Breast epithelium (tissue), 4 donors: ENCODE measurements at regions not wholly inside any gene's neighbourhood (a gene's known extent, or its start where the extent isn't known, plus 50 kb on each side); places are given as distances from the start of the nearest gene placed in this dataset.

Experiments
- DNase-seq, 2 donors: peaks; one replicate each; pipeline ENCODE4 v3.0.0-alpha.2; 2019; ENCODE audit warnings: low spot score in 2 of 2
- H3K27ac ChIP-seq, 2 donors: fragments of 200-600 bp; sonication (generic) in 1 of 2; one replicate each; pipeline ENCODE4 v1.5.1; 2016 to 2019; ENCODE audit warnings: mild to moderate bottlenecking in 1 of 2
- H3K27me3 ChIP-seq, 2 donors: fragments of 200-600 bp; sonication (generic) in 1 of 2; one replicate each; pipeline versions ENCODE4 v1.5.1 to v1.6.0; 2017 to 2019; ENCODE audit warnings: control low read depth in 1 of 2, mild to moderate bottlenecking in 1 of 2
- H3K36me3 ChIP-seq: fragments of 200-600 bp; one replicate; pipeline ENCODE4 v1.5.1; 2019
- H3K4me1 ChIP-seq, 2 donors: fragments of 200-600 bp; sonication (generic); one replicate each; pipeline ENCODE4 v1.5.1; 2016 to 2019; ENCODE audit warnings: control low read depth in 1 of 2
- H3K4me3 ChIP-seq, 3 donors: fragments of 200-600 bp; sonication (generic); 1 replicate in 2 of 3; 2 replicates in 1 of 3; pipeline ENCODE4 v1.5.1; 2016 to 2019; ENCODE audit warnings: mild to moderate bottlenecking in 3 of 3, moderate library complexity in 2 of 3
- H3K9me3 ChIP-seq, 2 donors: fragments of 200-600 bp; sonication (generic) in 1 of 2; one replicate each; pipeline ENCODE4 v1.5.1; 2016 to 2019; ENCODE audit warnings: control low read depth in 1 of 2
- CTCF ChIP-seq, 3 donors: fragments of 450-650 bp; IDR thresholded peaks; one replicate each; pipeline ENCODE4 v1.5.1; 2016 to 2017; ENCODE audit warnings: antibody characterized with exemption in 3 of 3, mild to moderate bottlenecking in 3 of 3, moderate library complexity in 3 of 3
- POLR2A ChIP-seq: fragments of 450-650 bp; IDR thresholded peaks from one replicate; pipeline ENCODE4 v1.6.1; 2016; ENCODE audit warnings: antibody characterized with exemption, mild to moderate bottlenecking, moderate library complexity
- POLR2AphosphoS5 ChIP-seq, 3 donors: sonication (generic); formaldehyde crosslinking; IDR thresholded peaks; one replicate each; pipeline ENCODE4 v1.6.1; 2017; ENCODE audit warnings: antibody characterized with exemption in 3 of 3
- intact Hi-C: fragments of 100-400 bp; cut with DNase I; formaldehyde crosslinking; loops from one replicate; pipeline ENCODE4 v1.15.1; 2023; ENCODE audit warnings: low total_unique reads

GRCh38 chr11:80525663-80526405 is 1085.0 kb upstream of the TENM4 start:
- no peak for TF ChIP-seq POLR2AphosphoS5 (IDR thresholded peaks at IDR 0.05)
- no peak for TF ChIP-seq POLR2A
- H3K9me3 ChIP-seq, result no peaks in the 10 kb centered on the region
- intact Hi-C loops, result no loop called here

DNA sequence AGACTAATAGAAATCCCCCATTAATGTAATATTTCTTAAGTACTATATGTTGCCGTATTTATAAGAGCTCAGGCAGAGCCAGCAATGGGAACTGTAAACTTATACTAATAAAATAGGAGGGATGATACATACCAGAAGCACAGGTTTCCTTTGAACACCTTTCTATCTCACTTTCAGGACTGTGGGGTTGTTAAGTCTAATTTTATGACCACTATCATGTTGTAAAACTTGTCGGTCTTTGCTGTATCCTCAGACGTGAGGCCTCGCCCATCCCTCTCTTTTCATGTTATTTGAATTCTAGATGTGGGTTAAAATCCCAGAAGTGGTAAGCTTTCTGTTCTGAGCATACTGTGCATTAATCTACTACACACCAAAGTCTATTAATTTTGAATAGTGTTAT is 1083.5 kb upstream of the TENM4 start:
- Histone ChIP-seq H3K4me1 (no peaks in the 10 kb centered on the region), H3K9me3 (no peaks in the 10 kb centered on the region), H3K27me3 (no peaks in the 10 kb centered on the region), H3K27ac (no peak overlapping the region), H3K36me3 (no peaks in the 10 kb centered on the region), H3K4me3 (no peak overlapping the region)
- intact Hi-C loops, result no loop called here
- TF ChIP-seq POLR2A (no peak), CTCF (IDR thresholded peaks at IDR 0.05) (no peak), POLR2AphosphoS5 (IDR thresholded peaks at IDR 0.05) (no peak)
- DNase-seq, result no peak

More at GRCh38 chr11:80525663-80526405, 1085.0 kb upstream of the TENM4 start:
- no peaks in the 10 kb centered on the region for H3K4me1 ChIP-seq
- no peak for DNase-seq
- no peaks in the 10 kb centered on the region for H3K36me3 ChIP-seq
- H3K4me3 ChIP-seq, result no peak overlapping the region
- no peaks in the 10 kb centered on the region for H3K27me3 ChIP-seq
- H3K27ac ChIP-seq, result no peak overlapping the region

DNA sequence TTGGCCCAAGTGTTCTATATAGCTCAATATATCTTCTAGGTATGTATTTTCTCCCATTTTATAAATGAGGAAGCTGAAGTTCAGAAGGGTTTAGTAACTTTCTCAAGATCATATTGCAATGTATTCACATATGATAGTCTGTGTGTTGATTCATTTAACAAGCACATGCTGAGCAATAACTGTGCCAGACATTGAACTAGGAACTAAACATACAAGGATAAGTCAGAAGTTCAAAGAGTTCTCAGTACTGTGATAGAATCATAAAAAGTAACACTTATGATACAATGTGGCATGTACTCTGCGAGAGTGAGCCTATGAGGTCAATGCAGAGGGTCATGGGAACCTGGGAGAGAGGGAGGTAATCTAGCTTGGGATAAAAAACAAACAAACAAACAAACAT is 1082.2 kb upstream of the TENM4 start:
- H3K27ac ChIP-seq, result no peak overlapping the region

DNA sequence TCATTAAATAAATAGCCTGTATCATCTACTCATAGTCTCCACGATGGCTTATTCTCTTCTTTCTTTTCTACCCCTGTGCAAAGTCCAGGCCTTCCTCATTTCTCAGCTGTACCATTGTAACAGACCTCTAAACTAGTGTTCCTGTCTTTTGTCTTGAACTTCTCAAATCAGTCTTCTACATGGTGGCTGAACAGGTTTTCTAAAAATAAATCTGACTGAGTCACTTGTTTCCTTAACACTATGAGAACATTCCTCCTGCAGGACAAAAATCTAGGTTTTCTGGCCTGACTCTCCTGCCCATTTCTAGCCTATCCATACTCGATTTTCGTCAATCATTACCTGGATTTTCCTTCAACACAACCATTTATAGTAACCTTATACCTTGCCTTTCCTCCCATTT is 1080.8 kb upstream of the TENM4 start:
- no peak for DNase-seq
- no peaks in the 10 kb centered on the region for H3K36me3 ChIP-seq
- no peak overlapping the region for H3K4me3 ChIP-seq
- intact Hi-C loops, result no loop called here
- no peak overlapping the region for H3K27ac ChIP-seq
- TF ChIP-seq CTCF (IDR thresholded peaks at IDR 0.05) (no peak), POLR2AphosphoS5 (IDR thresholded peaks at IDR 0.05) (no peak), POLR2A (no peak)
- H3K27me3 ChIP-seq, result no peaks in the 10 kb centered on the region
- peaks cover 0 to 5% of the 10 kb centered on the region in 2 donors for H3K9me3 ChIP-seq
- no peaks in the 10 kb centered on the region for H3K4me1 ChIP-seq

More for the DNA sequence above, 1082.2 kb upstream of the TENM4 start:
- intact Hi-C loops, result no loop called here
- H3K4me3 ChIP-seq, result no peak overlapping the region
- H3K9me3 ChIP-seq, result peaks cover 0 to 4% of the 10 kb centered on the region in 2 donors
- no peaks in the 10 kb centered on the region for H3K4me1 ChIP-seq
- DNase-seq, result no peak
- H3K36me3 ChIP-seq, result no peaks in the 10 kb centered on the region
- TF ChIP-seq POLR2A (no peak), CTCF (IDR thresholded peaks at IDR 0.05) (no peak), POLR2AphosphoS5 (IDR thresholded peaks at IDR 0.05) (no peak)
- no peaks in the 10 kb centered on the region for H3K27me3 ChIP-seq

DNA sequence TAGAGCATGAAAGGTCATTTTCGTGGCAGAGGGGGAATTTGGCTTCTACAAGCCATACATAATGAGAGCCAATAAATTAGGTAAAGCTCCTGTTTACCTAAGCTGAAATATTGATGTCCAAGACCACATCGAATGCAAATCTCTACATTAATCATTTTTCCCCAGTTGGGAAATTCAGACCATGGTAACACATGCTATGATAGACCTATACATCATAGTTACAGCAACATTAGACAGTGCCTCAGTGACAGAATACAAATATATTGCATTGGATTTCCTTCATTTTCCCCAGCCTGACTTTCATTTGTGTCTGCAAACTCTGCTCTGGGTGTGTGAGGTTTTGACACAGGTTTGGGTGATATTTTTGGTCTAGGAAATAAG is 1079.7 kb upstream of the TENM4 start:
- H3K27ac ChIP-seq, result no peak overlapping the region
- no peaks in the 10 kb centered on the region for H3K4me1 ChIP-seq
- peaks cover 0 to 5% of the 10 kb centered on the region in 2 donors for H3K9me3 ChIP-seq
- no peaks in the 10 kb centered on the region for H3K27me3 ChIP-seq
- H3K4me3 ChIP-seq, result no peak overlapping the region
- no peak for DNase-seq
- H3K36me3 ChIP-seq, result no peaks in the 10 kb centered on the region
- TF ChIP-seq CTCF (IDR thresholded peaks at IDR 0.05) (no peak), POLR2AphosphoS5 (IDR thresholded peaks at IDR 0.05) (no peak), POLR2A (no peak)
- intact Hi-C loops, result no loop called here
